Keratinocyte (primary cell): ENCODE measurements at regions not wholly inside any gene's neighbourhood (a gene's known extent, or its start where the extent isn't known, plus 50 kb on each side); places are given as distances from the start of the nearest gene placed in this dataset.

Experiments used
- EZH2 ChIP-seq: IDR thresholded peaks from one replicate; pipeline ENCODE4 v1.6.1; 2012; ENCODE audit warnings: inconsistent platforms, mild to moderate bottlenecking, low read length, moderate library complexity
- TF ChIP-seq, protein P1 (sequence below), 3 experiments: IDR thresholded peaks in 1 of 3; conservative IDR thresholded peaks in 1 of 3; optimal IDR thresholded peaks in 1 of 3; 2 replicates in 2 of 3; 3 replicates in 1 of 3; pipeline versions ENCODE3 to v1.5.1; 2011; ENCODE audit warnings: low read length in 3 of 3, mild to moderate bottlenecking in 3 of 3, moderate library complexity in 2 of 3, control low read depth in 1 of 3, inconsistent platforms in 1 of 3; ENCODE audit not compliant: insufficient read depth in 2 of 3; ENCODE audit errors: extremely low read depth in 1 of 3

DNA sequence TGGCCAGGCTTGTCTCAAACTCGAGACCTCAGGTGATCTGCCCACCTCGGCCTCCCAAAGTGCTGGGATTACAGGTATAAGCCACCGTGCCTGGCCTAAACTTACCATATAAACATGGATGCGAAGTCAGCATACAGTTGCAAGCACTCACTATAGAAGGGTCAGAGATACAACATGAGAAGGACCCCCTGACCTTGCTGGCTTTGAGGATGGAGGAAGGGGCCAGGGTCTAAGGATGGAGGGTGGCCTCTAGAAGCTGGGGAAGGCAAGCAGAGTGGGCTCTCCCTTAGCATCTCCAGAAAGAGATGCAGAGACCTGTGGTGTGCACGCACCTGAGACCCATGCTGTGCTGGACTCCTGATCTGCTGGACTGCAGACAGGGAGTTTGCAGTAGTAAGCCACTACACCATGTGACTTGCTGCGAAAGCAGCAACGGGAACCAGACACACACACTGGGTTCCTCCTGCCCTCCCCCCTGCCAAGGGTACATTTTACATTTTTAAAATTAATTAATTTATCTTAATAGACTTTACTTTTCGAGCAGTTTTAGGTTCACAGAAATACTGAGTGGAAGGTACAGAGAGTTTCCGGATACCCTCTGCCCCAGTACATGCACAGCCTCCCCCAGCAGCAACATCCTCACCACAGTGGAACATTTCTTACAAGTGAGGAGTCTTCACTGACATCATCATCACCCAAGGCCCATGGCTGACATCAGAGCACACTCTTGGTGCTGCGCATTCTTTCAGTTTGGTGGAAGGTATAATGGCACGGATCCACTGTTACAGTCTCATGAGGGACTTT lies 170.1 kb upstream of the B3GAT1 start:
- TF ChIP-seq, protein P1, sequence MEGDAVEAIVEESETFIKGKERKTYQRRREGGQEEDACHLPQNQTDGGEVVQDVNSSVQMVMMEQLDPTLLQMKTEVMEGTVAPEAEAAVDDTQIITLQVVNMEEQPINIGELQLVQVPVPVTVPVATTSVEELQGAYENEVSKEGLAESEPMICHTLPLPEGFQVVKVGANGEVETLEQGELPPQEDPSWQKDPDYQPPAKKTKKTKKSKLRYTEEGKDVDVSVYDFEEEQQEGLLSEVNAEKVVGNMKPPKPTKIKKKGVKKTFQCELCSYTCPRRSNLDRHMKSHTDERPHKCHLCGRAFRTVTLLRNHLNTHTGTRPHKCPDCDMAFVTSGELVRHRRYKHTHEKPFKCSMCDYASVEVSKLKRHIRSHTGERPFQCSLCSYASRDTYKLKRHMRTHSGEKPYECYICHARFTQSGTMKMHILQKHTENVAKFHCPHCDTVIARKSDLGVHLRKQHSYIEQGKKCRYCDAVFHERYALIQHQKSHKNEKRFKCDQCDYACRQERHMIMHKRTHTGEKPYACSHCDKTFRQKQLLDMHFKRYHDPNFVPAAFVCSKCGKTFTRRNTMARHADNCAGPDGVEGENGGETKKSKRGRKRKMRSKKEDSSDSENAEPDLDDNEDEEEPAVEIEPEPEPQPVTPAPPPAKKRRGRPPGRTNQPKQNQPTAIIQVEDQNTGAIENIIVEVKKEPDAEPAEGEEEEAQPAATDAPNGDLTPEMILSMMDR (optimal IDR thresholded peaks at IDR 0.05 in 1 of 3, IDR thresholded peaks at IDR 0.05 in 1 of 3, conservative IDR thresholded peaks at IDR 0.05 in 1 of 3; ENCODE audit: extremely low read depth in 1 of 3, insufficient read depth in 2 of 3, low read length in 3 of 3): no peak
- no peak for TF ChIP-seq EZH2
